Endothelial cell of umbilical vein (primary cell): ENCODE measurements at regions not wholly inside any gene's neighbourhood (a gene's known extent, or its start where the extent isn't known, plus 50 kb on each side); places are given as distances from the start of the nearest gene placed in this dataset.

Source experiments
- POLR2AphosphoS5 ChIP-seq: IDR thresholded peaks from 2 replicates; pipeline ENCODE4 v1.6.1; 2012; ENCODE audit warnings: low read depth, mild to moderate bottlenecking, control low read depth, low read length, moderate library complexity; ENCODE audit not compliant: insufficient read depth
- TF ChIP-seq, protein P1 (sequence below), 2 donors: IDR thresholded peaks; 1 replicate in 1 of 2; 2 replicates in 1 of 2; pipeline ENCODE4 v1.5.1; 2011; ENCODE audit warnings: low read length in 2 of 2, mild to moderate bottlenecking in 2 of 2, moderate library complexity in 2 of 2, control low read depth in 1 of 2, inconsistent platforms in 1 of 2, low read depth in 1 of 2; ENCODE audit not compliant: insufficient read depth in 1 of 2; ENCODE audit errors: extremely low read depth in 1 of 2

DNA sequence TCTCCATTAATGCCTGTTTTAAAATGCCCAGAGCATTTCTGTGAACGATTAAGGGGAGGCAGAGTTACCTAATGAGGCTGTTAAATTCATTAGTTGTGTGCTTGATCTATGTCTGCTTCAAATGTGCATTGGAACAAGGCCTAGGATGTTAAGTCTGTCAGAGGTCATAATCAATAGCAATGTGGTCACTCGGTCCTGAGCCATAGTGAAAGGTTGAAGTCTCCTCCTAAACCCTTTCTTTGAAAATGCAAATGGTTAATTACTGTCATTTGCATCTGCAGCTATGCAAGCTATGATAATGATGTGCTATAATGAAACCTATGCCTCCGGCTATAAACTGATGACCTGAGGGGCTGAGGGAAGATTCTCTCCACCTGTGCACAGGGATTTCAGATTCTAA, 114.2 kb upstream of the NR5A2 start:
- TF ChIP-seq POLR2AphosphoS5: no peak
- TF ChIP-seq, protein P1, sequence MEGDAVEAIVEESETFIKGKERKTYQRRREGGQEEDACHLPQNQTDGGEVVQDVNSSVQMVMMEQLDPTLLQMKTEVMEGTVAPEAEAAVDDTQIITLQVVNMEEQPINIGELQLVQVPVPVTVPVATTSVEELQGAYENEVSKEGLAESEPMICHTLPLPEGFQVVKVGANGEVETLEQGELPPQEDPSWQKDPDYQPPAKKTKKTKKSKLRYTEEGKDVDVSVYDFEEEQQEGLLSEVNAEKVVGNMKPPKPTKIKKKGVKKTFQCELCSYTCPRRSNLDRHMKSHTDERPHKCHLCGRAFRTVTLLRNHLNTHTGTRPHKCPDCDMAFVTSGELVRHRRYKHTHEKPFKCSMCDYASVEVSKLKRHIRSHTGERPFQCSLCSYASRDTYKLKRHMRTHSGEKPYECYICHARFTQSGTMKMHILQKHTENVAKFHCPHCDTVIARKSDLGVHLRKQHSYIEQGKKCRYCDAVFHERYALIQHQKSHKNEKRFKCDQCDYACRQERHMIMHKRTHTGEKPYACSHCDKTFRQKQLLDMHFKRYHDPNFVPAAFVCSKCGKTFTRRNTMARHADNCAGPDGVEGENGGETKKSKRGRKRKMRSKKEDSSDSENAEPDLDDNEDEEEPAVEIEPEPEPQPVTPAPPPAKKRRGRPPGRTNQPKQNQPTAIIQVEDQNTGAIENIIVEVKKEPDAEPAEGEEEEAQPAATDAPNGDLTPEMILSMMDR (IDR thresholded peaks at IDR 0.05; ENCODE audit: extremely low read depth in 1 of 2, insufficient read depth in 1 of 2, low read depth in 1 of 2, low read length in 2 of 2): no peak
